PC-9 (cell line): ENCODE measurements at regions not wholly inside any gene's neighbourhood (a gene's known extent, or its start where the extent isn't known, plus 50 kb on each side); places are given as distances from the start of the nearest gene placed in this dataset.

Experiments
- CTCF ChIP-seq: fragments of 200-600 bp; sonication (generic); conservative IDR thresholded peaks from 2 replicates; pipeline ENCODE4 v1.6.1; 2017; ENCODE audit warnings: mixed run types, antibody characterized with exemption, mild to moderate bottlenecking, moderate library complexity
- EZH2 ChIP-seq: fragments of 200-600 bp; sonication (generic); IDR thresholded peaks from 2 replicates; pipeline ENCODE4 v1.8.0; 2017; ENCODE audit warnings: antibody characterized with exemption, low read depth

DNA sequence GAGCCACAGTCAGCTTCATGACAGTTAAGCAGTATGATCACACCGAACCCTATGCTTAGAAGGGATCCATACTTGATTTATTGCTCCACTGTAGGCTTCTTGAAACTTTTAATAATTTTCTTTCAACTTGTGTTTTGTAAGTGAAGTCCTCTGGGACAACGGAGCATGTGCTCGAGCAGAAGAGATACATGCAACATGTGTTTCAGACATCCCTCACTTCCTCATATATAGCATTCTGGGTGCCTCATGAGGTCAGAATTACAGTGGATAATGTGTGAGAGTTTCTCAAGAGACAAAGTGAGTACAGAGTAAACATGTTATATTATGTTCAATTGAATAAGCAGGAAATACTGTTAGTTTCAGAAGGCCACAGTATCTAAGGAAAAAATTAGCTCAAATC lies 893.2 kb downstream of the FAT4 start:
- TF ChIP-seq CTCF, result no peak
- TF ChIP-seq EZH2, result no peak
